ENCODE measurements at regions not wholly inside any gene's neighbourhood (a gene's known extent, or its start where the extent isn't known, plus 50 kb on each side); places are given as distances from the start of the nearest gene placed in this dataset.

DNA sequence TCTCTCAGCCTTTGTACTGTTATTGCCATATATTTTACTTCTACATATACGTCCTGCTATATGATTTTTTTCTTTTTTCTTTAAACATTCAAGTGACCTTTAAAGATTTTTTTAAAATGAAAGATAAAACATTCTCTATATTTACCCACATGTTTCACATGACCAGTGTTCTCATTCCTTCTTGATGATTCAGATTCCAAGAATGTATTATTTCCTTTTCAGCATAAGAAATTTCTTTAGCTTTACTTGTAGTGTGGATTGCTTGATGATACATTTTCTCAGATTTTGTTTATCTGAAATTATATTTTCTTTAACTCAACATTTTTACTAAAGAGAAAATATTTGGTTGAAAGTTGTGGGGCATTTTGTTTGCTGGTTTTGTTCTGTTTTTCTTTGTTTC, 792.1 kb downstream of the BRINP1 start:
- no peak overlapping the region for H3K27ac ChIP-seq (ENCODE audit: insufficient read length, low read depth, low read length)
- no peak overlapping the region for H2BK120ac ChIP-seq (ENCODE audit: low read depth, low read length, poor library complexity, severe bottlenecking)
- H2AFZ ChIP-seq (ENCODE audit: low read length): no peak overlapping the region
- WGBS (ENCODE audit: extremely low coverage, insufficient read length, low lambda C conversion rate): no CpG with 5 or more reads among the region's 1 CpG
- H3K4ac ChIP-seq (ENCODE audit: low read depth, low read length): no peak overlapping the region
- H3K79me1 ChIP-seq (ENCODE audit: insufficient read depth, low read depth, low read length, poor library complexity, severe bottlenecking): no peaks in the 10 kb centered on the region
- no peaks in the 10 kb centered on the region for H3K4me1 ChIP-seq (ENCODE audit: insufficient read depth, low read length)
- no peak overlapping the region for H3K14ac ChIP-seq (ENCODE audit: insufficient read depth, low read length)
- H3K23ac ChIP-seq (ENCODE audit: insufficient read length, low read depth, low read length): no peak overlapping the region
- H3K36me3 Mint-ChIP-seq (ENCODE audit: insufficient read depth in 1 of 3, low read depth in 3 of 3): 0 out of 7 replicates have a peak, but pooled peaks cover 0 to 12% (median 0%) of the 10 kb centered on the region in 3 experiments
- H3K4me2 ChIP-seq (ENCODE audit: insufficient read depth, insufficient read length, low read length): no peak overlapping the region
- H3K56ac ChIP-seq (ENCODE audit: insufficient read length, low read depth, low read length): no peak overlapping the region
- H4K8ac ChIP-seq (replicated peaks; ENCODE audit: insufficient read length, low read depth, low read length): no peak overlapping the region
- H3K23me2 ChIP-seq (ENCODE audit: insufficient read length, low read depth, low read length, poor library complexity, severe bottlenecking): no peaks in the 10 kb centered on the region
- H3T11ph ChIP-seq (ENCODE audit: low read length): no peak overlapping the region
- no peak overlapping the region for H3K9ac ChIP-seq (ENCODE audit: extremely low read depth, insufficient read length, low read length)
- DNase-seq: no peak
- no peak overlapping the region for H3K27ac Mint-ChIP-seq
- no peak overlapping the region for H2BK5ac ChIP-seq (ENCODE audit: insufficient read length, low read length)
- no peak overlapping the region for H2BK20ac ChIP-seq (ENCODE audit: low read depth, low read length, poor library complexity, severe bottlenecking)
- H3K18ac ChIP-seq (ENCODE audit: insufficient read length, low read depth, low read length): no peak overlapping the region
- H4K5ac ChIP-seq (ENCODE audit: insufficient read length, low read depth, low read length): no peak overlapping the region
- no peaks in the 10 kb centered on the region for H3K9me3 ChIP-seq (ENCODE audit: control insufficient read depth, low read depth, low read length)
- no peak overlapping the region for H2AK5ac ChIP-seq (ENCODE audit: insufficient read length, low read length)
- no peaks in the 10 kb centered on the region for H3K27me3 Mint-ChIP-seq (ENCODE audit: low read depth)
- H2BK12ac ChIP-seq (ENCODE audit: insufficient read length, low read depth, low read length): no peak overlapping the region
- H3K79me2 ChIP-seq (ENCODE audit: insufficient read depth, low read length): no peaks in the 10 kb centered on the region
- no peak overlapping the region for H4K91ac ChIP-seq (ENCODE audit: insufficient read length, low read depth, low read length)
- no peak overlapping the region for H2BK15ac ChIP-seq (ENCODE audit: low read depth, low read length)
- no peak overlapping the region for H3K4me3 Mint-ChIP-seq
- H3K9me3 Mint-ChIP-seq: peaks cover 20 to 21% of the 10 kb centered on the region in 2 experiments; a peak in 4 of 5 replicates
- no peaks in the 10 kb centered on the region for H3K27me3 ChIP-seq (ENCODE audit: insufficient read depth, low read length)
- H4K20me1 ChIP-seq (ENCODE audit: control insufficient read depth, insufficient read depth, insufficient read length): no peaks in the 10 kb centered on the region
- TF ChIP-seq, protein P1, sequence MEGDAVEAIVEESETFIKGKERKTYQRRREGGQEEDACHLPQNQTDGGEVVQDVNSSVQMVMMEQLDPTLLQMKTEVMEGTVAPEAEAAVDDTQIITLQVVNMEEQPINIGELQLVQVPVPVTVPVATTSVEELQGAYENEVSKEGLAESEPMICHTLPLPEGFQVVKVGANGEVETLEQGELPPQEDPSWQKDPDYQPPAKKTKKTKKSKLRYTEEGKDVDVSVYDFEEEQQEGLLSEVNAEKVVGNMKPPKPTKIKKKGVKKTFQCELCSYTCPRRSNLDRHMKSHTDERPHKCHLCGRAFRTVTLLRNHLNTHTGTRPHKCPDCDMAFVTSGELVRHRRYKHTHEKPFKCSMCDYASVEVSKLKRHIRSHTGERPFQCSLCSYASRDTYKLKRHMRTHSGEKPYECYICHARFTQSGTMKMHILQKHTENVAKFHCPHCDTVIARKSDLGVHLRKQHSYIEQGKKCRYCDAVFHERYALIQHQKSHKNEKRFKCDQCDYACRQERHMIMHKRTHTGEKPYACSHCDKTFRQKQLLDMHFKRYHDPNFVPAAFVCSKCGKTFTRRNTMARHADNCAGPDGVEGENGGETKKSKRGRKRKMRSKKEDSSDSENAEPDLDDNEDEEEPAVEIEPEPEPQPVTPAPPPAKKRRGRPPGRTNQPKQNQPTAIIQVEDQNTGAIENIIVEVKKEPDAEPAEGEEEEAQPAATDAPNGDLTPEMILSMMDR (conservative IDR thresholded peaks at IDR 0.05): no peak
- H3K4me1 Mint-ChIP-seq: no peaks in the 10 kb centered on the region

Measured in H9 (cell line).